GM23338 (cell line): ENCODE measurements at regions not wholly inside any gene's neighbourhood (a gene's known extent, or its start where the extent isn't known, plus 50 kb on each side); places are given as distances from the start of the nearest gene placed in this dataset.

Source experiments
- ATAC-seq: fragments of 200-7000 bp; cut with Tn5 transposase; 3 replicates; pipeline ENCODE4 v1.9.1; 2020
- DNase-seq: peaks from one replicate; pipeline ENCODE4 v3.0.0-alpha.2; 2015; ENCODE audit warnings: low spot score
- H2AFZ ChIP-seq: fragments of 200-600 bp; sonication (generic); 2 replicates; pipeline ENCODE4 v1.8.0; 2016; ENCODE audit warnings: antibody characterized with exemption, mild to moderate bottlenecking, moderate library complexity
- H3F3A ChIP-seq: fragments of 200-600 bp; sonication (generic); replicated peaks from 2 replicates; pipeline ENCODE4 v1.8.0; 2017; ENCODE audit warnings: antibody characterized with exemption, mixed run types, low read depth
- H3K27ac ChIP-seq: fragments of 200-600 bp; sonication (generic); 2 replicates; pipeline ENCODE4 v1.6.1; 2016; ENCODE audit warnings: low read depth
- H3K27me3 ChIP-seq: fragments of 200-600 bp; sonication (generic); 2 replicates; pipeline ENCODE4 v1.8.0; 2016; ENCODE audit warnings: mild to moderate bottlenecking, mixed run types, moderate library complexity; ENCODE audit not compliant: insufficient read depth
- H3K36me3 ChIP-seq: fragments of 200-600 bp; sonication (generic); 2 replicates; pipeline ENCODE4 v1.8.0; 2016; ENCODE audit warnings: mild to moderate bottlenecking; ENCODE audit not compliant: insufficient read depth
- H3K4me1 ChIP-seq: fragments of 200-600 bp; sonication (generic); 2 replicates; pipeline ENCODE4 v1.8.0; 2016; ENCODE audit warnings: mild to moderate bottlenecking, moderate library complexity; ENCODE audit not compliant: insufficient read depth
- H3K4me2 ChIP-seq: fragments of 200-600 bp; sonication (generic); 2 replicates; pipeline ENCODE4 v1.7.1; 2017; ENCODE audit warnings: mixed run types
- H3K4me3 ChIP-seq: fragments of 200-600 bp; sonication (generic); 2 replicates; pipeline ENCODE4 v1.6.1; 2016; ENCODE audit warnings: mixed run types
- H3K79me2 ChIP-seq: fragments of 200-600 bp; sonication (generic); replicated peaks from 2 replicates; pipeline ENCODE4 v1.8.0; 2017; ENCODE audit warnings: mild to moderate bottlenecking; ENCODE audit not compliant: insufficient read depth
- H3K9me2 ChIP-seq: fragments of 200-600 bp; sonication (generic); 2 replicates; pipeline ENCODE4 v1.8.0; 2017; ENCODE audit not compliant: insufficient read depth
- H4K20me1 ChIP-seq: fragments of 200-600 bp; sonication (generic); replicated peaks from 2 replicates; pipeline ENCODE4 v1.8.0; 2017; ENCODE audit warnings: mild to moderate bottlenecking; ENCODE audit not compliant: insufficient read depth
- H3K27ac Mint-ChIP-seq: 2 replicates; pipeline ENCODE4 v1.8.0; 2020; ENCODE audit warnings: inconsistent platforms, mild to moderate bottlenecking, moderate library complexity, mixed read lengths
- H3K27me3 Mint-ChIP-seq: 3 replicates; pipeline ENCODE4 v1.8.0; 2022; ENCODE audit warnings: low read depth, mild to moderate bottlenecking, moderate library complexity, mixed read lengths, inconsistent platforms; ENCODE audit not compliant: insufficient read depth, poor library complexity
- H3K36me3 Mint-ChIP-seq: 3 replicates; pipeline ENCODE4 v1.8.0; 2021; ENCODE audit warnings: low read depth, mild to moderate bottlenecking, inconsistent platforms, moderate library complexity, mixed read lengths
- H3K4me1 Mint-ChIP-seq: 3 replicates; pipeline ENCODE4 v1.8.0; 2020; ENCODE audit warnings: mild to moderate bottlenecking, inconsistent platforms, mixed read lengths
- H3K4me3 Mint-ChIP-seq: 3 replicates; pipeline ENCODE4 v1.8.0; 2021; ENCODE audit warnings: moderate library complexity, mild to moderate bottlenecking, inconsistent platforms, mixed read lengths
- H3K9me3 Mint-ChIP-seq: 3 replicates; pipeline ENCODE4 v1.8.0; 2020; ENCODE audit warnings: moderate library complexity, mild to moderate bottlenecking, inconsistent platforms, mixed read lengths
- CTCF ChIP-seq, 2 experiments: fragments of 200-600 bp in 1 of 2; sonication (generic) in 1 of 2; conservative IDR thresholded peaks; 2 replicates each; pipeline versions ENCODE4 v1.5.1 to v1.6.1; 2016 to 2017; ENCODE audit warnings: antibody characterized with exemption in 2 of 2, low read depth in 2 of 2, mild to moderate bottlenecking in 2 of 2, moderate library complexity in 1 of 2
- ETS1 ChIP-seq: IDR thresholded peaks from 2 replicates; pipeline ENCODE4 v1.6.1; 2016; ENCODE audit warnings: antibody characterized with exemption
- EZH2phosphoT487 ChIP-seq: fragments of 200-600 bp; sonication (generic); IDR thresholded peaks from one replicate; pipeline ENCODE4 v1.8.1; 2018; ENCODE audit warnings: antibody characterized with exemption; ENCODE audit not compliant: unreplicated experiment
- JUNB ChIP-seq: IDR thresholded peaks from one replicate; pipeline ENCODE4 v1.6.1; 2016; ENCODE audit warnings: antibody characterized with exemption; ENCODE audit not compliant: unreplicated experiment
- POLR2AphosphoS5 ChIP-seq: IDR thresholded peaks from 2 replicates; pipeline ENCODE4 v1.6.1; 2016; ENCODE audit warnings: antibody characterized with exemption, low read depth
- REST ChIP-seq: IDR thresholded peaks from one replicate; pipeline ENCODE4 v1.6.1; 2018; ENCODE audit warnings: antibody characterized with exemption; ENCODE audit not compliant: unreplicated experiment
- STAT1 ChIP-seq: IDR thresholded peaks from one replicate; pipeline ENCODE4 v1.6.1; 2016; ENCODE audit warnings: antibody characterized with exemption; ENCODE audit not compliant: unreplicated experiment
- ZNF114 ChIP-seq: fragments of 250-450 bp; sonication (Bioruptor Pico); IDR thresholded peaks from 2 replicates; pipeline ENCODE4 v1.5.0; 2020; ENCODE audit warnings: mild to moderate bottlenecking, moderate library complexity

GRCh38 chr6:102398788-102399390 lies 1005.4 kb downstream of the GRIK2 start:
- no peaks in the 10 kb centered on the region for H3K9me2 ChIP-seq
- no peaks in the 10 kb centered on the region for H3F3A ChIP-seq
- no peak for ATAC-seq

GRCh38 chr6:102390541-102390940 lies 997.0 kb downstream of the GRIK2 start:
- Histone ChIP-seq H3K4me2 (no peak overlapping the region), H3K4me1 (no peaks in the 10 kb centered on the region), H3K27me3 (no peaks in the 10 kb centered on the region), H3K27ac (no peak overlapping the region), H3K9me2 (0 out of 2 replicates have a peak, but pooled peaks cover 2% of the 10 kb centered on the region), H3F3A (no peaks in the 10 kb centered on the region), H3K36me3 (no peaks in the 10 kb centered on the region), H3K79me2 (no peaks in the 10 kb centered on the region), H2AFZ (no peak overlapping the region; the same call in 1 of the 2 replicates), H4K20me1 (no peaks in the 10 kb centered on the region), H3K4me3 (no peak overlapping the region)
- DNase-seq: no peak
- no peak for ATAC-seq
- no peak overlapping the region for H3K4me3 Mint-ChIP-seq
- H3K27me3 Mint-ChIP-seq: no peaks in the 10 kb centered on the region
- H3K9me3 Mint-ChIP-seq: no peaks in the 10 kb centered on the region; the same call in 2 of the 3 replicates
- H3K4me1 Mint-ChIP-seq: no peaks in the 10 kb centered on the region
- no peak overlapping the region for H3K27ac Mint-ChIP-seq
- H3K36me3 Mint-ChIP-seq: no peaks in the 10 kb centered on the region; the same call in 2 of the 3 replicates
- TF ChIP-seq JUNB (no peak), EZH2phosphoT487 (no peak), ZNF114 (CRISPR knock-in tag) (no peak), STAT1 (no peak), ETS1 (no peak), POLR2AphosphoS5 (no peak), CTCF (conservative IDR thresholded peaks at IDR 0.05; ENCODE audit: low read depth in 2 of 2) (no peak)

More at GRCh38 chr6:102398788-102399390, 1005.4 kb downstream of the GRIK2 start:
- peaks cover 16% of the 10 kb centered on the region for H3K4me1 ChIP-seq
- 0 out of 2 replicates have a peak overlapping the region, but pooled peaks have one; percentile 10 for H3K27ac ChIP-seq
- peak; percentile 66 for TF ChIP-seq REST
- TF ChIP-seq STAT1: no peak
- H3K4me3 ChIP-seq: no peak overlapping the region
- H3K4me2 ChIP-seq: no peak overlapping the region
- Mint-ChIP-seq H3K4me1 (peaks cover 10% of the 10 kb centered on the region), H3K36me3 (no peaks in the 10 kb centered on the region; the same call in 2 of the 3 replicates), H3K4me3 (no peak overlapping the region), H3K27me3 (no peaks in the 10 kb centered on the region), H3K27ac (peak overlapping the region; percentile 83; the same call in 1 of the 2 replicates), H3K9me3 (no peaks in the 10 kb centered on the region; the same call in 2 of the 3 replicates)
- no peaks in the 10 kb centered on the region for H3K79me2 ChIP-seq
- peak overlapping the region; percentile 23; the same call in 1 of the 2 replicates for H2AFZ ChIP-seq
- H3K36me3 ChIP-seq: no peaks in the 10 kb centered on the region
- H3K27me3 ChIP-seq: no peaks in the 10 kb centered on the region
- no peaks in the 10 kb centered on the region for H4K20me1 ChIP-seq
- DNase-seq: peak; percentile 37
